ENCODE measurements at regions not wholly inside any gene's neighbourhood (a gene's known extent, or its start where the extent isn't known, plus 50 kb on each side); places are given as distances from the start of the nearest gene placed in this dataset.

GRCh38 chr19:23999821-24000610 is 85.3 kb downstream of the ZNF726 start:
- no peak for ATAC-seq
- no peak for TF ChIP-seq ISL1 (CRISPR knock-in tag; IDR thresholded peaks at IDR 0.05)
- TF ChIP-seq ZFP3 (CRISPR knock-in tag; IDR thresholded peaks at IDR 0.05), result no peak
- no peak for TF ChIP-seq ZFP30 (CRISPR knock-in tag; IDR thresholded peaks at IDR 0.05)
- no peak for TF ChIP-seq OSR1 (CRISPR knock-in tag; IDR thresholded peaks at IDR 0.05)
- TF ChIP-seq CREB5 (CRISPR knock-in tag; IDR thresholded peaks at IDR 0.05; ENCODE audit: low read depth), result no peak
- no peak for TF ChIP-seq TCF4 (CRISPR knock-in tag; IDR thresholded peaks at IDR 0.05; ENCODE audit: borderline replicate concordance)
- TF ChIP-seq ZNF8 (CRISPR knock-in tag; IDR thresholded peaks at IDR 0.05), result no peak

- ATAC-seq, result no peak
- TF ChIP-seq BACH2 (CRISPR knock-in tag; IDR thresholded peaks at IDR 0.05; ENCODE audit: borderline replicate concordance), result no peak
- TF ChIP-seq ZNF70 (CRISPR knock-in tag; IDR thresholded peaks at IDR 0.05), result no peak
- TF ChIP-seq PATZ1 (CRISPR knock-in tag; IDR thresholded peaks at IDR 0.05; ENCODE audit: borderline replicate concordance), result no peak
- TF ChIP-seq TOX (CRISPR knock-in tag; IDR thresholded peaks at IDR 0.05; ENCODE audit: borderline replicate concordance), result no peak
- TF ChIP-seq CREB5 (CRISPR knock-in tag; IDR thresholded peaks at IDR 0.05; ENCODE audit: low read depth), result no peak
- TF ChIP-seq ZNF565 (CRISPR knock-in tag; conservative IDR thresholded peaks at IDR 0.05; ENCODE audit: low read depth), result no peak
- no peak for TF ChIP-seq ISL1 (CRISPR knock-in tag; IDR thresholded peaks at IDR 0.05)
- TF ChIP-seq TSHZ2 (CRISPR knock-in tag; IDR thresholded peaks at IDR 0.05), result no peak
- no peak for TF ChIP-seq ZNF8 (CRISPR knock-in tag; IDR thresholded peaks at IDR 0.05)
- no peak for TF ChIP-seq POU6F1 (CRISPR knock-in tag; IDR thresholded peaks at IDR 0.05; ENCODE audit: borderline replicate concordance, low read depth)
- no peak for TF ChIP-seq OSR1 (CRISPR knock-in tag; IDR thresholded peaks at IDR 0.05)
- no peak for TF ChIP-seq PPARA (CRISPR knock-in tag; IDR thresholded peaks at IDR 0.05; ENCODE audit: borderline replicate concordance)
- TF ChIP-seq ZFP30 (CRISPR knock-in tag; IDR thresholded peaks at IDR 0.05), result no peak
- TF ChIP-seq GLIS3 (CRISPR knock-in tag; IDR thresholded peaks at IDR 0.05), result no peak
Measured at GRCh38 chr19:24000656-24001055, 86.0 kb downstream of the ZNF726 start.

- no peak for ATAC-seq
- no peak for TF ChIP-seq ZNF70 (CRISPR knock-in tag; IDR thresholded peaks at IDR 0.05)
- TF ChIP-seq TSHZ2 (CRISPR knock-in tag; IDR thresholded peaks at IDR 0.05), result no peak
- TF ChIP-seq ZFP3 (CRISPR knock-in tag; IDR thresholded peaks at IDR 0.05), result no peak
- no peak for TF ChIP-seq OSR1 (CRISPR knock-in tag; IDR thresholded peaks at IDR 0.05)
- no peak for TF ChIP-seq PATZ1 (CRISPR knock-in tag; IDR thresholded peaks at IDR 0.05; ENCODE audit: borderline replicate concordance)
- TF ChIP-seq RARB (CRISPR knock-in tag; IDR thresholded peaks at IDR 0.05), result no peak
- TF ChIP-seq GLIS3 (CRISPR knock-in tag; IDR thresholded peaks at IDR 0.05), result no peak
- TF ChIP-seq SNAI2 (CRISPR knock-in tag; IDR thresholded peaks at IDR 0.05), result no peak
- no peak for TF ChIP-seq CREB5 (CRISPR knock-in tag; IDR thresholded peaks at IDR 0.05; ENCODE audit: low read depth)
- no peak for TF ChIP-seq ZC3H10 (CRISPR knock-in tag; IDR thresholded peaks at IDR 0.05)
- no peak for TF ChIP-seq ZNF8 (CRISPR knock-in tag; IDR thresholded peaks at IDR 0.05)
- TF ChIP-seq ZNF565 (CRISPR knock-in tag; conservative IDR thresholded peaks at IDR 0.05; ENCODE audit: low read depth), result no peak
Measured at GRCh38 chr19:24002256-24002945, 84.6 kb upstream of the ZNF254 start.

Measured in SK-N-SH treated with all-trans-retinoic acid at 6 μM for 48 hours (cell line).